Peyer's patch (tissue), 4 donors: ENCODE measurements at regions not wholly inside any gene's neighbourhood (a gene's known extent, or its start where the extent isn't known, plus 50 kb on each side); places are given as distances from the start of the nearest gene placed in this dataset.

ENCODE experiments used
- DNase-seq, 3 donors: peaks; one replicate each; pipeline ENCODE4 v3.0.0-alpha.2; 2017 to 2019
- H3K27ac ChIP-seq, 4 donors: fragments of 200-600 bp; sonication (generic); one replicate each; pipeline ENCODE4 v1.5.1; 2016 to 2019
- H3K27me3 ChIP-seq, 2 donors: fragments of 200-600 bp; sonication (generic); one replicate each; pipeline ENCODE4 v1.5.1; 2019
- H3K36me3 ChIP-seq, 3 donors: fragments of 200-600 bp; sonication (generic); one replicate each; pipeline ENCODE4 v1.5.1; 2016 to 2019
- H3K4me1 ChIP-seq, 4 donors: fragments of 200-600 bp; sonication (generic); one replicate each; pipeline ENCODE4 v1.5.1; 2016 to 2019
- H3K4me3 ChIP-seq, 4 donors: fragments of 200-600 bp; sonication (generic); 1 replicate in 3 of 4; 2 replicates in 1 of 4; pipeline ENCODE4 v1.5.1; 2016 to 2019; ENCODE audit warnings: mild to moderate bottlenecking in 1 of 4
- H3K9me3 ChIP-seq, 4 donors: fragments of 200-600 bp; sonication (generic); one replicate each; pipeline ENCODE4 v1.5.1; 2016 to 2019; ENCODE audit warnings: mild to moderate bottlenecking in 1 of 4
- CTCF ChIP-seq, 6 experiments: fragments of 450-650 bp in 4 of 6; fragments of 200-600 bp in 2 of 6; sonication (generic) in 1 of 6; IDR thresholded peaks; one replicate each; pipeline ENCODE4 v1.5.1; 2017 to 2019; ENCODE audit warnings: antibody characterized with exemption in 6 of 6, mild to moderate bottlenecking in 3 of 6, moderate library complexity in 1 of 6
- POLR2A ChIP-seq, 2 donors: fragments of 450-650 bp; IDR thresholded peaks; one replicate each; pipeline ENCODE4 v1.5.1; 2017; ENCODE audit warnings: antibody characterized with exemption in 2 of 2, mild to moderate bottlenecking in 2 of 2, moderate library complexity in 2 of 2

- Histone ChIP-seq H3K27ac (no peak overlapping the region), H3K4me3 (no peak overlapping the region), H3K27me3 (no peaks in the 10 kb centered on the region), H3K9me3 (no peaks in the 10 kb centered on the region), H3K4me1 (no peaks in the 10 kb centered on the region), H3K36me3 (no peaks in the 10 kb centered on the region)
- TF ChIP-seq POLR2A (IDR thresholded peaks at IDR 0.05) = no peak
- TF ChIP-seq CTCF (IDR thresholded peaks at IDR 0.05) = no peak
- DNase-seq = no peak
Measured at GRCh38 chr11:26264266-26264665, 67.7 kb upstream of the ANO3 start.

GRCh38 chr11:26268980-26269660 is 62.8 kb upstream of the ANO3 start:
- H3K27ac ChIP-seq = no peak overlapping the region
- H3K9me3 ChIP-seq = no peaks in the 10 kb centered on the region
- H3K36me3 ChIP-seq = no peaks in the 10 kb centered on the region
- no peaks in the 10 kb centered on the region for H3K27me3 ChIP-seq
- TF ChIP-seq POLR2A (IDR thresholded peaks at IDR 0.05) (no peak), CTCF (IDR thresholded peaks at IDR 0.05) (no peak)
- no peak overlapping the region for H3K4me3 ChIP-seq
- no peak for DNase-seq
- no peaks in the 10 kb centered on the region for H3K4me1 ChIP-seq

GRCh38 chr11:26271666-26272065 is 60.3 kb upstream of the ANO3 start:
- Histone ChIP-seq H3K27me3 (no peaks in the 10 kb centered on the region), H3K4me1 (no peaks in the 10 kb centered on the region), H3K9me3 (no peaks in the 10 kb centered on the region), H3K36me3 (no peaks in the 10 kb centered on the region), H3K4me3 (no peak overlapping the region), H3K27ac (no peak overlapping the region)
- TF ChIP-seq POLR2A (IDR thresholded peaks at IDR 0.05) = no peak
- no peak for TF ChIP-seq CTCF (IDR thresholded peaks at IDR 0.05)
- no peak for DNase-seq

GRCh38 chr11:26276798-26277424 is 55.0 kb upstream of the ANO3 start:
- H3K27me3 ChIP-seq = no peaks in the 10 kb centered on the region
- H3K36me3 ChIP-seq = no peaks in the 10 kb centered on the region
- no peaks in the 10 kb centered on the region for H3K4me1 ChIP-seq
- TF ChIP-seq POLR2A (IDR thresholded peaks at IDR 0.05) (no peak), CTCF (IDR thresholded peaks at IDR 0.05) (peak; percentile 61 to 92 (median 83))
- no peaks in the 10 kb centered on the region for H3K9me3 ChIP-seq
- H3K4me3 ChIP-seq = no peak overlapping the region
- no peak overlapping the region for H3K27ac ChIP-seq
- peak in 2 of 3 donors; percentile 29 to 82 for DNase-seq

GRCh38 chr11:26278354-26278753 is 53.6 kb upstream of the ANO3 start:
- Histone ChIP-seq H3K4me1 (no peaks in the 10 kb centered on the region), H3K27ac (no peak overlapping the region), H3K27me3 (no peaks in the 10 kb centered on the region), H3K36me3 (no peaks in the 10 kb centered on the region), H3K9me3 (no peaks in the 10 kb centered on the region), H3K4me3 (no peak overlapping the region)
- no peak for DNase-seq
- TF ChIP-seq POLR2A (IDR thresholded peaks at IDR 0.05) (no peak), CTCF (IDR thresholded peaks at IDR 0.05) (no peak)
